CD4-positive, alpha-beta T cell treated with Interleukin-17A for 1 hour (primary cell): ENCODE measurements at regions not wholly inside any gene's neighbourhood (a gene's known extent, or its start where the extent isn't known, plus 50 kb on each side); places are given as distances from the start of the nearest gene placed in this dataset.
"Not testable (repeated sequence)": the region's sequence is repeated elsewhere in the genome, so short reads cannot be mapped to it uniquely, and the experiment has no call there.

Experiments
- DNase-seq: peaks from one replicate; pipeline ENCODE4 v3.0.0-alpha.2; 2020

DNA sequence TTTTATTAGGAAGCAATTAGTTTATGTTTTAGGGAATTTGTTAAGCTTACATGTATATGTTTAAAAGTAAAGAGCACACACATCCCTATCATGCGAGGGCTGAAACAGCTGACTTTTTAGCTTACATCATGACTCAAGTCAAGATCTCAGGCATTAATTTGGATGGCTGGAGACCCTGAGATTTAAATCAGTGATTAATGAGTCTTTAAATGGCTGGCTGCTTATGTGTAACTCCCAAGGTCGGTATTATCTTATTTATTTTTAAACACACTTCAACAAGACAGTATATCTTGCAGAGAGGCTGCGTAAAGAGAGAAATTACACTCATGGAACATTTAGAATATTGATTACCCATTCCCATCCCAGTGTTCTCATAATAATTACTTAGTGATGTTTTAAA lies 169.4 kb downstream of the KBTBD8 start:
- no peak for DNase-seq

GRCh38 chr3:67171841-67172240 lies 173.7 kb downstream of the KBTBD8 start:
- DNase-seq: no peak

DNA sequence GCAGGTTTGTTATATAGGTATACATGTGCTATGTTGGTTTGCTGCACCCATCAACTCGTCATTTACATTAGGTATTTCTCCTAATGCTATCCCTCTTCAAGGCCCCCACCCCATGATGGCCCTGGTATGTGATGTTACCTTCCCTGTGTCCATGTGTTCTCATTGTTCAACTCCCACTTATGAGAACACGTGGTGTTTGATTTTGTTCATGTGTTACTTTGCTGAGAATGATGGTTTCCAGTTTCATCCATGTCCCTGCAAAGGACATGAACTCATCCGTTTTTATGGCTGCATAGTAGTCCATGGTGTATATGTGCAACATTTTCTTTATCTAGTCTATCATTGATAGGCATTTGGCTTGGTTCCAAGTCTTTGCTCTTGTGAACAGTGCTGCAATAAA lies 175.0 kb downstream of the KBTBD8 start:
- not testable (repeated sequence) for DNase-seq

GRCh38 chr3:67176396-67176795 lies 178.3 kb downstream of the KBTBD8 start:
- DNase-seq: no peak

GRCh38 chr3:67192466-67192865 lies 194.4 kb downstream of the KBTBD8 start:
- DNase-seq: no peak

GRCh38 chr3:67196677-67197076 lies 198.6 kb downstream of the KBTBD8 start:
- no peak for DNase-seq

DNA sequence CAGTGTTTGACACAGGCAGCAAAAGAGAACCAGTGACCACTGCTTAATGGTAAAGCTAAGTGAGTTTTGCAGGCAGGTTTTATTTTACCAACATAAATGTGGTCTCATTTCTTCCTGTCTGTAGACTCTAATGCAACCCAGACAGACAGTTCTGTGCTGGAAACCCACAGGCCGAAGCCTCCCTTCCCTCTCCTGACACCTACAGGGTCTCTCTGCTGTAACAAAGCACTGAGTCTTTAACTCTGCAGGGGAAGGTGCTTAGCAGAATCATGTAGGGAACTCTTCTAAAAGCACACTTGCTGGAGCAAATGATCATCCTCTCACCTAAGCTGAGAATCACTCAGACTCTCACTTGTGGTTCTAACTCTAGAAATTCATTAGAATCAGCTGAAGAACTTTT lies 200.3 kb downstream of the KBTBD8 start:
- no peak for DNase-seq

DNA sequence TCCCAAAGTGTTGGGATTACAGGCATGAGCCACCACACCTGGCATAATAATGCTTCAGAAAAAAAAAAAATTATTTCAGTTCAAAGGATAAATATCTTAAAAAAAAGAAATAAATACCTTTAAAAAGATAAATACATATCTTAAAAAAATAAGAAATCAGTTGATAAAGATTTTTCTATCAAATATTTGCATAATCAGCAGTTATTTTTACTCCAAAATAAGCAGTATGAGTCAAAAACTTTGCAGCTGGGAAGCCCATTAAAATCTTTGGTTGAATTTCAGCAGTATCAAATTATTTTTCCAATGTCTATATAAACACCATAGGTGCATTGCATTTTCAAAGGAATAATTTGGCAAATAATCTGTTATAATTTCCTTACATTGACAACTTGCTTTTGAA lies 202.5 kb downstream of the KBTBD8 start:
- no peak for DNase-seq

DNA sequence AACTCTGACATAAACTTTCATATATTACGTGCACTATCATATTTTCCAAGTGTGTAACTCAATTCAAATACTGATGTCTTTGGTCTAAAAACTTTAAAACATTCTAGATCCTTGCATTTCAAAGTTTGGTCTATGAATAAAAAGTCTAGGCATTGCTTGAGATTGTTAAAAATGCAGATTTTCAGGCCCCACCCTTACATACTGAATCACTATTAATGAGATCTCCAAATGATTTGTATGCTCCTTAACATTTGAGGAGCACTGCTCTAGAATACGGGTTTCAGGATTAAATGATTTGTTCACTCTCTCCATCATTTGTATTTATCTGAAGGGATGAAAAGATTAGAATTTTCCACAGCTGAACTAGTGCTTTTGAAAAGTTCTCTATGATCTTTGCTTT lies 202.9 kb downstream of the KBTBD8 start:
- DNase-seq: no peak

GRCh38 chr3:67202053-67202452 lies 203.9 kb downstream of the KBTBD8 start:
- no peak for DNase-seq

- no peak for DNase-seq
Measured at GRCh38 chr3:67204951-67205350, 206.8 kb downstream of the KBTBD8 start.

DNA sequence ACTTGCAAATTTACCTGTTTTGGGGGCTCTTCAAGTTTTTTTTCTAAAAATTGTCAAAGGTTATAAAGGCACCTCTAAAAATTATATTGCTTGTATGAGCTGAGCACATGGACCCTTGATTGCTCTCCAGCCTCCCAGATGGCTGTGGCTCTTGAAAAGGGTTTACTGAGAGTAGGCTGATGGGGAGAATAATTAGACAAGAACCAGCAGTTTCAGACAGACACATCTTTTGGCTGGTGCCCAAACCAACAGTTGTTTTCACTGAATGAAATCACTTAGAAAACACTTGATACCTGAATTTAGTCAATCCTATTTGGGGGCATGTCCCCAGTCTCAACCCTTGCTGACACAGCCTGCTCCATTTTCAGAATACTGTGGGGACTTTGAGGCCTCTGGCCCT lies 217.6 kb downstream of the KBTBD8 start:
- no peak for DNase-seq

DNA sequence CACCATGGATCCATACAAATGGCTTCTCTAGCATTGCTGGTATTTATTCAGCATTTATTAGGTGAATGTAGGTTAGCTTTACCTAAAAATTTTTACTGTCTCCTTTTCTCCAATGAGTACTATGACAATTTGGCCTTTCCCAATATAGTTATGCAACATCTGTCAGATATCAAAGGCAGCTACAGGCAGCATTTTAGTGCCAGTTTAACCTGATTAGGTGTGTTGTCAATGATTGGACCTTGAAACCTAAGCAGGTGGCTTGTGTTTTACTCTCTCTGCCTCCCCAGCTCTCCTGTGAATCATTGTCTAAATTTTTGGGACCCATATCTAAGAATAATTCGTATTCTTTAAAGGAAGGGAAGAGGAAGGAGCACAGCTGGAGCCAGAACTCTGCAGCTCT lies 228.9 kb downstream of the KBTBD8 start:
- DNase-seq: no peak

- no peak for DNase-seq
Measured at GRCh38 chr3:67228136-67228535, 230.0 kb downstream of the KBTBD8 start.

GRCh38 chr3:67232642-67233041 lies 234.5 kb downstream of the KBTBD8 start:
- no peak for DNase-seq

DNA sequence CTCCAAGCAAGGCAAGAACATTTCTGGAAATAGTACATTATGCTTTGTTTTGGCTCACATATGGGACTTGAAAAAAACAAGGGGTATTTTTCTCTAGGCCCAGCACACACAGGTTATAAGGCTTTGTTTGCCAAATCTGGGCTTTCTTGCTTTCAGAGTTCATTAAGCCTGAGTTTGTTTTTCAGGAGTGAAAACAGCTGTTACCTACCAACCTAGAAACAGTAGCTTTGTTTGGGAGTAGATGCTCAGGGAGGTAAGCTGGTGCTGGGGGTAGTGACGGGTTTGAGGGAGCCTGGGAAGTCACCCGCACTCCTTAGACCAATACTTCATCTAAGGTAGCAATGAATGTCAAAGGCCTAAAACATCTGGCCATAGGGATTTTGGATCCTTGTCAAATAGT lies 241.2 kb downstream of the KBTBD8 start:
- no peak for DNase-seq

- no peak for DNase-seq
Measured at GRCh38 chr3:67241084-67241483, 243.0 kb downstream of the KBTBD8 start.

- DNase-seq: no peak
Measured at GRCh38 chr3:67244130-67244529, 246.0 kb downstream of the KBTBD8 start.

DNA sequence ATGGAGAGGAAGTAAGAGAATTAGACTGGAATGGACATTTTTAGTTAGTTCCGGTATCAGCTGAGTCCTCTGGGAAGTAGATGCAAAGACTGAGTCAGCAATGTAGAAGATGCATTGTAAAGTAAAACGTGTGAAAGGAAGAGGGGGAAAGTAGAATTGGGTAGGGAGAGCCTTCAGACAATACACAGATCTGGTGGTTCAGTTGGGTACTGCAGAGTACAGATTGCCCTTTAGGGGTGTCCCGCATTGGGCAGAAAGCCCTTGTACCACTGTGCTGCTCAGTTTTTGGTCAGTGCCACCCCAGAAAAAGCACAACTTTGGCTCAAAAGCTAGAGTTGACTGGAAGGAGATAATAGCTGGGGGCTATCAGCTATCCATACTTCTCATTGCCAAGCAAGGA lies 247.4 kb downstream of the KBTBD8 start:
- no peak for DNase-seq

GRCh38 chr3:67248726-67249125 lies 250.6 kb downstream of the KBTBD8 start:
- no peak for DNase-seq

DNA sequence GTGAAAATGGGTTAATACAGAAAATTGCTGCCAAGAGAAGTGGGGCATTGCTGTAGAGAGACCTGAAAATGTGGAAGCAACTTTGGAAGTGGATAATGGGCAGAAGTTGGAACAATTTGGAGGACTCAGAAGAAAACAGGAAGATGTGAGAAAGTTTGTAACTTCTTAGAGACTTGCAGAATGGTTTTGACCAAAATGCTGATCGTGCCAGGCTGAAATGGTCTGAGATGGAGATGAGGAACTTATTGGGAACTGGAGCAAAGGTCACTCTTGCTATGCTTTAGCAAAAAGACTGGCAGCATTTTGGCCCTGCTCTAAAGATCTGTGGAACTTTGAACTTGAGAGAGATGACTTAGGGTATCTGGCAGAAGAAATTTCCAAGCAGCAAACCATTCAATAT lies 254.8 kb downstream of the KBTBD8 start:
- not testable (repeated sequence) for DNase-seq

DNA sequence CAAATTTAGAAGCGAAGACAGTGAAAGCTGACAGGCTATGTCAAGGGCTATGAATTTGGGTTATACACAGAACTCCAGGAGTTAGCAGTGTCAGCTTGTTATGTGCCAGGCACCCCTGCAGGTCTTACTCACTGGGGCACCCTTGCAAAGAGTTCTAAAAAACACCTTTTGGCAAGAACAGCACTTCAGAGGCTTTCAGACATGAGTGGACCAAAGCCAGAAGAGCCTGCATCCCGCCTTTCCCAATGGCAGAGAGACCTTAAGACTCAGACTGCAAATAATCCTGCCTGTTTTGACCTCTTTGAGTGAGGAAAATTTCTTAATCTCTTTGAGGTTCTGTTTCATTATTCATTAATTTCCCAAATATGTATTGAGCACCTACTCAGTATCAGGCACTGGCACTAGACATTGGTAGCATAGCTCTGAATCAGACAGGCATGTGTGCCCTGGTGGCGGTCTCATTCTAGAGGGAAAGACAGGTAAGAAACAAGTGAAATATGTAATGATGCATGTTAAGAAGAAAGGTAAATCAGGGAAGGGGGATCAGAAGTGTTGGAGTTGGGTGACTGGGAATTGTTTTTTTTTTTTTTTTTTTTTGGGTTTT lies 280.0 kb downstream of the KBTBD8 start:
- no peak for DNase-seq

DNA sequence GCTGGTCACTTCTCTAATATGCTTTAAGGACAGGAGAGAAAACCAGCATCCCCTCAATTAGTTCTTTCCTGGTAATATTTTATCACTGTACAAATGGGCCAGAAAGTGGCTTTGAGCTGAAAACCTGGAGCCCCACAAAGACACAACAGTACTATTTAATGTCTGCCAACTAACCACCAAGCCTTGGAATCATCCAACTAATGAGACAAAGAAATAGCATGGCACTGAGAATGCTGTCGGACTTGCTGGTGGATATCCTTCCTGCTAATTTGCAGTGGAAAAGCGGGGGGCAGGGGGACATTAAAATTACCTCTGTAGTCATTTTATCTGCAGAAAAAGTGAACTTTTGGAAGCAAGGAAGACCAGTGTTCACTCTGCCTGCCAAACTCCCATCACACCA lies 288.5 kb downstream of the KBTBD8 start:
- DNase-seq: no peak

DNA sequence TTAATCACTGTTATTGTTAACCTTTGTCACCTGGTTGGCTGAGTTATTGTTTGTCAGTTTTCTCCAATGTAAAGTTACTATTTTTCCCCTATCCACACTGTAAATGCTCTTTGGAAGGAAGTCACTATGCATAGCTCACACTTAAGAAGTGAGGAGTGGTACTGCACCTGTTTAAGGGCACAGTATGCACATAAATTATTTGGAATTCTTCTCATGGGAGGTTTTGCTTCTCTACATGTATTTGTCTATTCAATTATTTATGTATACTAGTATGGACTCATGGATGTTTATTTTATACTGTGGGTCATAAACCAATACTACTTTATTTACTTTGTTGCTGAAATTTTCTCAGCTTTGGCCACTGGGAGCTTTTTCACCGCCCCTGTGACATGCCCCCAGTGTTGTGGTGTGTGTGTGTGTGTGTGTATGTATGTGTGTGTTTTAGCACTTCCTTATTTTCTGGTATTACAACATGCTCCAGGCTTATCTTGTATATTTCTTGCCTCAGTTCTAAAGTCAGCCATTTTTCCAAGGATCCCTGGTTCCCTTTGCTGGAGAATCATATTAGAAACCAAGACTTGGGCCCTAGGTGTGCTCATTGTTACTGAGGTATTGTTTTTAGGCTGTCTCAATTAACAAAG lies 290.5 kb downstream of the KBTBD8 start:
- no peak for DNase-seq

DNA sequence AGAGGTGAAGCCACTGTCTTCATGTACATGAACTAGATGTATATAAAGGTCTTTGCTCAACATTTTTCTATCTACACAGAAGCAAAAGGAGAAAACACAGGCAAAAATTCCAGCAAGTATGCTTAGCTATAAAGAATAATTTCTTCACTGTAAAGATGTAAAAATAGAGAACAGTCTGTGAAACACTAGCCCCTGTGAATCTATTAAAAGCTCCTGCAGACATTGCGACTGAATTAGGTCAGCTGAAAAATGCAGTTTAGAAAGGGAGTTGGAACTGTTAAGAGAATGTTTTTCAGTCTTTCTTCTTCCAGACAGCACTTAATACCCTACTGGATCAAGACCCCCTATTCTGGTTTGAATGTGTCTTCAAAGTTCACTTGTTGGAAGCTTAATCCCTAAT lies 291.5 kb downstream of the KBTBD8 start:
- no peak for DNase-seq
